ENCODE measurements at regions not wholly inside any gene's neighbourhood (a gene's known extent, or its start where the extent isn't known, plus 50 kb on each side); places are given as distances from the start of the nearest gene placed in this dataset.

- DNase-seq: no peak
Observed at GRCh38 chr10:78187371-78187770, 153.7 kb downstream of the RPS24 start.

- no peak for DNase-seq
Observed at GRCh38 chr10:78188446-78188845, 154.8 kb downstream of the RPS24 start.

GRCh38 chr10:78190051-78190825 is 156.6 kb downstream of the RPS24 start:
- no peak for DNase-seq

- DNase-seq: no peak
Observed at GRCh38 chr10:78191301-78191700, 157.6 kb downstream of the RPS24 start.

- DNase-seq: no peak
Observed at GRCh38 chr10:78193189-78193588, 159.5 kb downstream of the RPS24 start.

GRCh38 chr10:78194050-78194449 is 160.4 kb downstream of the RPS24 start:
- DNase-seq: no peak

- no peak for DNase-seq
Observed at GRCh38 chr10:78194539-78195402, 161.1 kb downstream of the RPS24 start.

GRCh38 chr10:78196396-78196795 is 162.7 kb downstream of the RPS24 start:
- no peak for DNase-seq

GRCh38 chr10:78196964-78197363 is 163.3 kb downstream of the RPS24 start:
- DNase-seq: no peak

GRCh38 chr10:78197628-78198272 is 164.1 kb downstream of the RPS24 start:
- no peak for DNase-seq

- DNase-seq: no peak
Observed at GRCh38 chr10:78199005-78199725, 165.5 kb downstream of the RPS24 start.

- DNase-seq: no peak
Observed at GRCh38 chr10:78199759-78200158, 166.1 kb downstream of the RPS24 start.

GRCh38 chr10:78200686-78201085 is 167.0 kb downstream of the RPS24 start:
- DNase-seq: no peak

GRCh38 chr10:78202386-78202785 is 168.7 kb downstream of the RPS24 start:
- DNase-seq: no peak

- DNase-seq: no peak
Observed at GRCh38 chr10:78203915-78204818, 170.5 kb downstream of the RPS24 start.

- no peak for DNase-seq
Observed at GRCh38 chr10:78205457-78206016, 171.9 kb downstream of the RPS24 start.

- DNase-seq: no peak
Observed at GRCh38 chr10:78207216-78207615, 173.6 kb downstream of the RPS24 start.

GRCh38 chr10:78207776-78208175 is 174.1 kb downstream of the RPS24 start:
- no peak for DNase-seq

- DNase-seq: no peak
Observed at GRCh38 chr10:78209970-78210369, 176.3 kb downstream of the RPS24 start.

GRCh38 chr10:78210548-78210947 is 176.9 kb downstream of the RPS24 start:
- DNase-seq: no peak

GRCh38 chr10:78210976-78211375 is 177.3 kb downstream of the RPS24 start:
- DNase-seq: no peak
